ENCODE measurements at regions not wholly inside any gene's neighbourhood (a gene's known extent, or its start where the extent isn't known, plus 50 kb on each side); places are given as distances from the start of the nearest gene placed in this dataset.

GRCh38 chr7:4438723-4439245, 243.3 kb upstream of the FOXK1 start:
- TF ChIP-seq CTCF (IDR thresholded peaks at IDR 0.05) (no peak), ZFX (IDR thresholded peaks at IDR 0.05; ENCODE audit: borderline replicate concordance) (no peak)

Data from 22Rv1 (cell line).